ENCODE measurements at regions not wholly inside any gene's neighbourhood (a gene's known extent, or its start where the extent isn't known, plus 50 kb on each side); places are given as distances from the start of the nearest gene placed in this dataset.

DNA sequence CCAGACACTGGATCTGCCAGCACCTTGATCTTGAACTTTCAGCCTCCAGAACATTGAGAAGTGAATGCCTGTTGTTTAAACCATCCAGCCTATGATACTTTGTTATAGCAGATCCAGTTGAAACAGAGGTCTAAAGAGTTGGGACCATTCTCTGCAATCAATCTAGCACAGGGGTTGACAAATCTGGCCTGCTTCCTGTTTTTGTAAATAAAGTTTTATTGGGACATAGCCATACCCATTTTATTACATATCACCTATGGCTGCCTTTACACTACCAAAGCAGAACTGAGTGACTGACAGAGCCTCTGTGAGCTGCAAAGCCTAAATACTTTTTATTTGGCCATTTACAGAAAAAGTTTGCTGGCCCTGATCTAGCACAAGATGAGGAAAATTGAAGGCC, 62.0 kb downstream of the BARX1 start:
- no peak for DNase-seq (ENCODE audit: low spot score)
- TF ChIP-seq, protein P1, sequence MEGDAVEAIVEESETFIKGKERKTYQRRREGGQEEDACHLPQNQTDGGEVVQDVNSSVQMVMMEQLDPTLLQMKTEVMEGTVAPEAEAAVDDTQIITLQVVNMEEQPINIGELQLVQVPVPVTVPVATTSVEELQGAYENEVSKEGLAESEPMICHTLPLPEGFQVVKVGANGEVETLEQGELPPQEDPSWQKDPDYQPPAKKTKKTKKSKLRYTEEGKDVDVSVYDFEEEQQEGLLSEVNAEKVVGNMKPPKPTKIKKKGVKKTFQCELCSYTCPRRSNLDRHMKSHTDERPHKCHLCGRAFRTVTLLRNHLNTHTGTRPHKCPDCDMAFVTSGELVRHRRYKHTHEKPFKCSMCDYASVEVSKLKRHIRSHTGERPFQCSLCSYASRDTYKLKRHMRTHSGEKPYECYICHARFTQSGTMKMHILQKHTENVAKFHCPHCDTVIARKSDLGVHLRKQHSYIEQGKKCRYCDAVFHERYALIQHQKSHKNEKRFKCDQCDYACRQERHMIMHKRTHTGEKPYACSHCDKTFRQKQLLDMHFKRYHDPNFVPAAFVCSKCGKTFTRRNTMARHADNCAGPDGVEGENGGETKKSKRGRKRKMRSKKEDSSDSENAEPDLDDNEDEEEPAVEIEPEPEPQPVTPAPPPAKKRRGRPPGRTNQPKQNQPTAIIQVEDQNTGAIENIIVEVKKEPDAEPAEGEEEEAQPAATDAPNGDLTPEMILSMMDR (IDR thresholded peaks at IDR 0.05; ENCODE audit: extremely low read depth, insufficient read depth, missing control alignments), result no peak
- in situ Hi-C loops (cut with MboI; ENCODE audit: low pct_unique_long_range_greater_than_20kb, low sequenced_read_pairs, unreplicated experiment), result no loop called here

DNA sequence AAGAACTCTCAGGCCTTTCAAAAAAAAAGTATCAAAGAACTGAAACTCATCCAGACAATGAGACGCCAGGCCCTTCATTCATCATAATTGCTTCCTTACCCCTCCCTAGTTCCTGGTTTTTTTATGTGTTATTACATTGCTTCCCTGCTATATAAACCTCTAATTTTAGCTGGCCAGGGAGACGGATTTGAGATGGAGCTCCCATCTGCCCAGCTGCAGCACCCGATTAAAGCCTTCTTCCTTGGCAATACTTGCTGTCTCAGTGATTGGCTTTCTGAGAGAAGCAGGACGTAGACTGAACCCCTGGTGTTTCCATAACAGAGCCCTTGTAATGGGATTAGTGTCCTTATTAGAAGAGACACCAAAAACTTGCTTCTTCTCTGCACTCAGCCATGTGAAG, 62.4 kb downstream of the BARX1 start:
- in situ Hi-C loops (cut with MboI; ENCODE audit: low pct_unique_long_range_greater_than_20kb, low sequenced_read_pairs, unreplicated experiment), result no loop called here
- no peak for DNase-seq (ENCODE audit: low spot score)
- TF ChIP-seq, protein P1 (IDR thresholded peaks at IDR 0.05; ENCODE audit: extremely low read depth, insufficient read depth, missing control alignments), result no peak

DNA sequence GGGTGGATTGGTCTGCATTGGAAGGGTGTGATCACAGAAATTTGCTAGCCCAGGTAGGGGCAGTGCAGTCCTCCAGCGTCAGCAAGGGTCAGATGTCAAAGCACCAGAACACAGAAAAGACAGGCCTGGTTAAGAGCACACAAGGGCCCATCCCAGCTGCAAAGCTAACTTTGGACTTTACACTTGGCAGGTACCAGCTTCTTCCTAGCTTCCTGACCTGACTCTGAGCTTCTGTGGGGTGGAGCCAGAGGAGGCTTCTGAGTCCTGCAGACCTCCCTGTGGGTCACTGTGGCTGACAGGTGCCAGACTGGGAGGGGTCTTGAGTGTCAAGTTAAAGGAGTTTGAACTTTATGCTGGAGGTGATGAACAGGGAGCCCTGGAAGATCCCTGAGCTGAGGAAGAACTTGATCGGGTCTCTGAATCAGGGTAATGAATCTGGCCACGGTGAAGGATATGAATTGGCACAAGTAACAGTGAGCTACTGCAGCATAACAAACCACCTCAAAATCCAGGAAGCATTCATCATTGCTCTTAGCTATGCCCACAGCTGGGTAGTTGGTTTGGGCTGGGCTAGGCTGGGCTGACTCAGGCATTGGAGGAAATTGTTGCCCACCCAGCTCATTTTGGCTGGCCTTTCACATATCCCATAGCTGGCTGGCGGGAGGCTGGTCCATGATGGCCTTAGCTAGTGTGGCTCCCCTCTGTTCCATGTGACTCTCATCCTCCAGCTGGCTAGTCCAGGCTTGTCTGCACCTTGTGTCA, 63.4 kb downstream of the BARX1 start:
- TF ChIP-seq, protein P1 (IDR thresholded peaks at IDR 0.05; ENCODE audit: extremely low read depth, insufficient read depth, missing control alignments), result no peak
- peak; percentile 2 for DNase-seq (ENCODE audit: low spot score)
- in situ Hi-C loops (cut with MboI; ENCODE audit: low pct_unique_long_range_greater_than_20kb, low sequenced_read_pairs, unreplicated experiment), result no loop called here

DNA sequence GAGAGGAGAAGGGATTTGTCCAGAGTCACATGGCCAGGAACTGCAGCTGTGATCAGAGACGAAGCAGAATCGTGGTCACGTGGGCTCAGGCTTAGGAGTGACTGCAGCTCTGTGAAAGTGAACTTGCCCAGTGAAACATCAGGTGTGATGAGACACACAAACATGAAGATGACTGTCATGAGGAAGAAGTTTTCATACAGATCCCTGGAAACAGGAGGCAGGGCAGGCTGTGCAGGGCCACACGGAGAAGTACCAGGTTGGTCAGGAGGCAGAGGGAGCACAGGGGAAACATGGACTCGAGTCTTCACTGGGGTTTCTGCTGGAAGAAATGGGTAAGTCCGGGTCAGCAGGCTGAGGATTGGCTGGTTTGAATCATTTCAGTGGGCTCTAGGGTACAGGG, 64.1 kb downstream of the BARX1 start:
- no peak for DNase-seq (ENCODE audit: low spot score)
- TF ChIP-seq, protein P1 (IDR thresholded peaks at IDR 0.05; ENCODE audit: extremely low read depth, insufficient read depth, missing control alignments), result no peak
- in situ Hi-C loops (cut with MboI; ENCODE audit: low pct_unique_long_range_greater_than_20kb, low sequenced_read_pairs, unreplicated experiment), result no loop called here

DNA sequence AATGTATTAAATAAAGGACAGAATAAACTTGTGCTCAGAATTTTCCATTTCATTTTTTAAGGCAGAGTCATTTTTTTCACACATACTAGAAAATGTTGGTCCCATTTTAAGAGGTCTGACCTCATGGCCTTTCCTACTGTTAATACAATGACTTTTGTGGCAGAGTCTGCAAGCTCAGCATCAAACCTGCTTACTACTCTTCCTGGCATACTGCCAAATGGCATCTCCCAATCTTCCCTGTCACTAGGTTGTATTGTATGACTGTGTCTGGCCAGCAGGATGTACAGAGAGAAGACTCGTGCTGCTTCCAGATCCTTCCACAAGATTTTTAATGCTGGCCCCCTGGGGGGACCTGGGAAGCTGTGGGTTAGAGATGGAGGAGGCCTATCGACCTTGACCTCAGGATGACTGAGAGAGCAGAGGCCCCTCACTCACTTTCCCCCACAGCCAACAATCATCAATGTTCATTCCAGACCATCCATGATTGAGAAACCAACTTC, 64.7 kb downstream of the BARX1 start:
- DNase-seq (ENCODE audit: low spot score), result no peak
- TF ChIP-seq, protein P1 (IDR thresholded peaks at IDR 0.05; ENCODE audit: extremely low read depth, insufficient read depth, missing control alignments), result no peak
- in situ Hi-C loops (cut with MboI; ENCODE audit: low pct_unique_long_range_greater_than_20kb, low sequenced_read_pairs, unreplicated experiment), result no loop called here

DNA sequence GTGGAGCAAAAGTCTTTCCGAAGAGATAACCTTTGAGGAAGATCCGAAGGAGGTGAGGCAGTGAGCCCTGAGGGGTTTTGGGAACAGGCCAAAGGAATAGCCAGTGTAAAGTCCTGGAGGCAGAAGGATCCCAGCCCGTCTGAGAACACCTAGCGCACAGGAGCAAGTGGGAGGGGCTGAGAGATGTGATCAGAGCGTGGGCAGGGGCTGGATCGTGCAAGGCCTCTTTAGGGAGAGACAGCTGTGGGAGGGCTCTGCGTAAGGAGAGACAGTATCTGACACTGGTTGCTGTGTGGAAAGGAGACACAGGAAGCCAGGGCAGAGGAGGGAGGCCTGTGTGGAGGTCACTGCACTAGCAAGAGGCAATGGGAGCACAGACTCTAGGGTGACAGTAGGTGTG, 68.2 kb downstream of the BARX1 start:
- TF ChIP-seq, protein P1 (IDR thresholded peaks at IDR 0.05; ENCODE audit: extremely low read depth, insufficient read depth, missing control alignments), result no peak
- in situ Hi-C loops (cut with MboI; ENCODE audit: low pct_unique_long_range_greater_than_20kb, low sequenced_read_pairs, unreplicated experiment), result no loop called here
- no peak for DNase-seq (ENCODE audit: low spot score)
